SJCRH30 (cell line): ENCODE measurements at regions not wholly inside any gene's neighbourhood (a gene's known extent, or its start where the extent isn't known, plus 50 kb on each side); places are given as distances from the start of the nearest gene placed in this dataset.
A peak's percentile ranks its signal among the peaks of the same experiment; 100 is the strongest.

Experiments
- DNase-seq, 2 experiments: peaks; one replicate each; pipeline ENCODE4 v3.0.0-alpha.2; 2015 to 2020
- H3K27ac ChIP-seq: fragments of 250-450 bp; sonication (Bioruptor Pico); 2 replicates; pipeline ENCODE4 v1.5.1; 2020; ENCODE audit warnings: mild to moderate bottlenecking, moderate library complexity
- H3K27me3 ChIP-seq: fragments of 250-450 bp; sonication (Bioruptor Pico); 2 replicates; pipeline ENCODE4 v1.5.1; 2020; ENCODE audit warnings: mild to moderate bottlenecking, moderate library complexity
- H3K36me3 ChIP-seq: fragments of 250-450 bp; sonication (Bioruptor Pico); 2 replicates; pipeline ENCODE4 v1.5.1; 2020; ENCODE audit warnings: mild to moderate bottlenecking, moderate library complexity
- H3K4me1 ChIP-seq: fragments of 250-450 bp; sonication (Bioruptor Pico); 2 replicates; pipeline ENCODE4 v1.5.1; 2020; ENCODE audit warnings: mild to moderate bottlenecking, moderate library complexity
- H3K4me3 ChIP-seq: fragments of 250-450 bp; sonication (Bioruptor Pico); 2 replicates; pipeline ENCODE4 v1.5.1; 2020; ENCODE audit warnings: mild to moderate bottlenecking, moderate library complexity
- H3K9me3 ChIP-seq: fragments of 250-450 bp; sonication (Bioruptor Pico); replicated peaks from 2 replicates; pipeline ENCODE4 v1.5.1; 2020; ENCODE audit warnings: mild to moderate bottlenecking, moderate library complexity

GRCh38 chr5:156154757-156155156 lies 172.2 kb upstream of the SGCD start:
- H3K4me1 ChIP-seq = no peaks in the 10 kb centered on the region
- no peaks in the 10 kb centered on the region for H3K27me3 ChIP-seq
- no peaks in the 10 kb centered on the region for H3K9me3 ChIP-seq
- H3K27ac ChIP-seq = no peak overlapping the region
- no peak for DNase-seq
- no peaks in the 10 kb centered on the region for H3K36me3 ChIP-seq
- no peak overlapping the region for H3K4me3 ChIP-seq

GRCh38 chr5:156155598-156155997 lies 171.4 kb upstream of the SGCD start:
- H3K4me1 ChIP-seq = no peaks in the 10 kb centered on the region
- H3K9me3 ChIP-seq = no peaks in the 10 kb centered on the region
- H3K27me3 ChIP-seq = no peaks in the 10 kb centered on the region
- DNase-seq = no peak
- no peaks in the 10 kb centered on the region for H3K36me3 ChIP-seq
- H3K27ac ChIP-seq = no peak overlapping the region
- H3K4me3 ChIP-seq = no peak overlapping the region

GRCh38 chr5:156164306-156164705 lies 162.7 kb upstream of the SGCD start:
- H3K4me1 ChIP-seq = no peaks in the 10 kb centered on the region
- H3K27me3 ChIP-seq = no peaks in the 10 kb centered on the region
- no peaks in the 10 kb centered on the region for H3K36me3 ChIP-seq
- H3K27ac ChIP-seq = no peak overlapping the region
- H3K9me3 ChIP-seq = no peaks in the 10 kb centered on the region
- no peak overlapping the region for H3K4me3 ChIP-seq
- DNase-seq = no peak

- Histone ChIP-seq H3K9me3 (no peaks in the 10 kb centered on the region), H3K4me1 (no peaks in the 10 kb centered on the region), H3K4me3 (no peak overlapping the region), H3K36me3 (no peaks in the 10 kb centered on the region), H3K27me3 (no peaks in the 10 kb centered on the region), H3K27ac (no peak overlapping the region)
- DNase-seq = no peak
These were observed 157.5 kb upstream of the SGCD start for GRCh38 chr5:156169495-156169894.

GRCh38 chr5:156170351-156170961 lies 156.5 kb upstream of the SGCD start:
- no peaks in the 10 kb centered on the region for H3K27me3 ChIP-seq
- H3K9me3 ChIP-seq = no peaks in the 10 kb centered on the region
- H3K36me3 ChIP-seq = no peaks in the 10 kb centered on the region
- no peak overlapping the region for H3K4me3 ChIP-seq
- no peaks in the 10 kb centered on the region for H3K4me1 ChIP-seq
- no peak overlapping the region for H3K27ac ChIP-seq
- DNase-seq = no peak

- Histone ChIP-seq H3K9me3 (no peaks in the 10 kb centered on the region), H3K4me3 (no peak overlapping the region)
These were observed 152.7 kb upstream of the SGCD start for GRCh38 chr5:156174225-156174624.

GRCh38 chr5:156178117-156178516 lies 148.8 kb upstream of the SGCD start:
- H3K4me3 ChIP-seq = no peak overlapping the region
- no peaks in the 10 kb centered on the region for H3K9me3 ChIP-seq
- no peaks in the 10 kb centered on the region for H3K4me1 ChIP-seq
- H3K36me3 ChIP-seq = no peaks in the 10 kb centered on the region
- no peaks in the 10 kb centered on the region for H3K27me3 ChIP-seq
- no peak overlapping the region for H3K27ac ChIP-seq
- no peak for DNase-seq

More at GRCh38 chr5:156174225-156174624, 152.7 kb upstream of the SGCD start:
- no peaks in the 10 kb centered on the region for H3K36me3 ChIP-seq
- no peaks in the 10 kb centered on the region for H3K4me1 ChIP-seq
- no peaks in the 10 kb centered on the region for H3K27me3 ChIP-seq
- no peak overlapping the region for H3K27ac ChIP-seq
- DNase-seq = no peak

GRCh38 chr5:156181656-156182055 lies 145.3 kb upstream of the SGCD start:
- H3K4me3 ChIP-seq = no peak overlapping the region
- H3K27me3 ChIP-seq = no peaks in the 10 kb centered on the region
- H3K27ac ChIP-seq = no peak overlapping the region
- no peaks in the 10 kb centered on the region for H3K9me3 ChIP-seq
- no peaks in the 10 kb centered on the region for H3K36me3 ChIP-seq
- DNase-seq = no peak
- H3K4me1 ChIP-seq = no peaks in the 10 kb centered on the region

GRCh38 chr5:156182174-156182967 lies 144.6 kb upstream of the SGCD start:
- no peak overlapping the region for H3K4me3 ChIP-seq
- H3K27me3 ChIP-seq = no peaks in the 10 kb centered on the region
- H3K4me1 ChIP-seq = no peaks in the 10 kb centered on the region
- H3K36me3 ChIP-seq = no peaks in the 10 kb centered on the region
- DNase-seq = no peak
- H3K9me3 ChIP-seq = no peaks in the 10 kb centered on the region
- no peak overlapping the region for H3K27ac ChIP-seq

- Histone ChIP-seq H3K27ac (no peak overlapping the region), H3K4me3 (no peak overlapping the region), H3K9me3 (no peaks in the 10 kb centered on the region), H3K36me3 (no peaks in the 10 kb centered on the region), H3K27me3 (no peaks in the 10 kb centered on the region), H3K4me1 (no peaks in the 10 kb centered on the region)
- no peak for DNase-seq
These were observed 140.2 kb upstream of the SGCD start for GRCh38 chr5:156186760-156187159.

- Histone ChIP-seq H3K27ac (no peak overlapping the region), H3K4me1 (no peaks in the 10 kb centered on the region), H3K4me3 (no peak overlapping the region), H3K9me3 (no peaks in the 10 kb centered on the region), H3K27me3 (no peaks in the 10 kb centered on the region), H3K36me3 (no peaks in the 10 kb centered on the region)
- DNase-seq = peak in 1 of 2 experiments; percentile 9
These were observed 138.9 kb upstream of the SGCD start for GRCh38 chr5:156188016-156188415.

- H3K4me3 ChIP-seq = no peak overlapping the region
- DNase-seq = no peak
- no peaks in the 10 kb centered on the region for H3K36me3 ChIP-seq
- H3K4me1 ChIP-seq = no peaks in the 10 kb centered on the region
- H3K9me3 ChIP-seq = no peaks in the 10 kb centered on the region
- no peak overlapping the region for H3K27ac ChIP-seq
- H3K27me3 ChIP-seq = no peaks in the 10 kb centered on the region
These were observed 137.3 kb upstream of the SGCD start for GRCh38 chr5:156189628-156190027.

- no peak for DNase-seq
- Histone ChIP-seq H3K4me1 (no peaks in the 10 kb centered on the region), H3K27ac (no peak overlapping the region), H3K9me3 (no peaks in the 10 kb centered on the region), H3K36me3 (no peaks in the 10 kb centered on the region), H3K27me3 (no peaks in the 10 kb centered on the region), H3K4me3 (no peak overlapping the region)
These were observed 135.4 kb upstream of the SGCD start for GRCh38 chr5:156191547-156191946.

GRCh38 chr5:156197042-156197635 lies 129.8 kb upstream of the SGCD start:
- DNase-seq = no peak
- no peaks in the 10 kb centered on the region for H3K9me3 ChIP-seq

GRCh38 chr5:156199045-156199444 lies 127.9 kb upstream of the SGCD start:
- no peak overlapping the region for H3K27ac ChIP-seq

More at GRCh38 chr5:156197042-156197635, 129.8 kb upstream of the SGCD start:
- no peaks in the 10 kb centered on the region for H3K4me1 ChIP-seq
- H3K36me3 ChIP-seq = no peaks in the 10 kb centered on the region
- H3K27me3 ChIP-seq = no peaks in the 10 kb centered on the region
- no peak overlapping the region for H3K4me3 ChIP-seq
- H3K27ac ChIP-seq = no peak overlapping the region

More at GRCh38 chr5:156199045-156199444, 127.9 kb upstream of the SGCD start:
- no peaks in the 10 kb centered on the region for H3K36me3 ChIP-seq
- no peaks in the 10 kb centered on the region for H3K4me1 ChIP-seq
- no peak overlapping the region for H3K4me3 ChIP-seq
- H3K27me3 ChIP-seq = no peaks in the 10 kb centered on the region
- no peak for DNase-seq
- H3K9me3 ChIP-seq = no peaks in the 10 kb centered on the region
